Keratinocyte (primary cell): ENCODE measurements at regions not wholly inside any gene's neighbourhood (a gene's known extent, or its start where the extent isn't known, plus 50 kb on each side); places are given as distances from the start of the nearest gene placed in this dataset.
"Not testable (repeated sequence)": the region's sequence is repeated elsewhere in the genome, so short reads cannot be mapped to it uniquely, and the experiment has no call there.

Source experiments
- DNase-seq: peaks from one replicate; pipeline ENCODE4 v3.0.0-alpha.2; 2011; ENCODE audit warnings: low read depth, missing footprints, low spot score
- FAIRE-seq: peaks from 2 replicates; lab custom pipeline; 2011; peaks lifted over from hg19 to GRCh38; lab: Jason Lieb, UNC
- H2AFZ ChIP-seq: 2 replicates; pipeline ENCODE4 v1.6.0; 2012; ENCODE audit warnings: low read length, control low read depth, inconsistent platforms; ENCODE audit not compliant: control insufficient read depth
- H3K27ac ChIP-seq: 2 replicates; pipeline ENCODE4 v1.5.1; 2011; ENCODE audit warnings: low read length; ENCODE audit not compliant: control insufficient read depth, insufficient read depth
- H3K27me3 ChIP-seq: 3 replicates; pipeline ENCODE4 v1.6.0; 2011; ENCODE audit warnings: low read length; ENCODE audit not compliant: control insufficient read depth, insufficient read depth; ENCODE audit errors: extremely low read depth
- H3K36me3 ChIP-seq, 2 experiments: 2 replicates in 1 of 2; 3 replicates in 1 of 2; pipeline ENCODE4 v1.5.1; 2011; ENCODE audit warnings: low read length in 2 of 2, mild to moderate bottlenecking in 1 of 2; ENCODE audit not compliant: control insufficient read depth in 2 of 2, insufficient read depth in 2 of 2; ENCODE audit errors: extremely low read depth in 1 of 2
- H3K4me1 ChIP-seq: 3 replicates; pipeline ENCODE4 v1.5.1; 2011; ENCODE audit warnings: low read length; ENCODE audit not compliant: control insufficient read depth, insufficient read depth; ENCODE audit errors: extremely low read depth
- H3K4me2 ChIP-seq: 3 replicates; pipeline ENCODE4 v1.6.0; 2011; ENCODE audit warnings: low read depth, low read length; ENCODE audit not compliant: control insufficient read depth, insufficient read depth; ENCODE audit errors: extremely low read depth
- H3K4me3 ChIP-seq, 3 experiments: fragments of 200-600 bp in 1 of 3; sonication (generic) in 1 of 3; 2 replicates in 2 of 3; 3 replicates in 1 of 3; pipeline ENCODE4 v1.5.1; 2011 to 2016; ENCODE audit warnings: low read length in 3 of 3, mild to moderate bottlenecking in 3 of 3, control low read depth in 2 of 3, inconsistent platforms in 1 of 3, low read depth in 1 of 3, mixed read lengths in 1 of 3, mixed run types in 1 of 3, moderate library complexity in 1 of 3; ENCODE audit not compliant: control insufficient read depth in 2 of 3, insufficient read depth in 2 of 3; ENCODE audit errors: extremely low read depth in 1 of 3
- H3K79me2 ChIP-seq: 2 replicates; pipeline ENCODE4 v1.6.0; 2012; ENCODE audit warnings: low read length; ENCODE audit not compliant: control insufficient read depth, insufficient read depth
- H3K9ac ChIP-seq: 3 replicates; pipeline ENCODE4 v1.6.0; 2011; ENCODE audit warnings: low read length; ENCODE audit not compliant: control insufficient read depth, insufficient read depth; ENCODE audit errors: extremely low read depth
- H3K9me1 ChIP-seq: 3 replicates; pipeline ENCODE4 v1.6.0; 2011; ENCODE audit warnings: low read length; ENCODE audit not compliant: control insufficient read depth, insufficient read depth; ENCODE audit errors: extremely low read depth
- H3K9me3 ChIP-seq: 2 replicates; pipeline ENCODE4 v1.5.1; 2012; ENCODE audit warnings: low read depth, low read length; ENCODE audit not compliant: control insufficient read depth
- H4K20me1 ChIP-seq: 3 replicates; pipeline ENCODE4 v1.6.0; 2011; ENCODE audit warnings: low read length; ENCODE audit not compliant: control insufficient read depth, insufficient read depth; ENCODE audit errors: extremely low read depth
- CTCF ChIP-seq, 3 experiments: IDR thresholded peaks in 1 of 3; conservative IDR thresholded peaks in 1 of 3; optimal IDR thresholded peaks in 1 of 3; 2 replicates in 2 of 3; 3 replicates in 1 of 3; pipeline versions ENCODE3 to v1.5.1; 2011; ENCODE audit warnings: low read length in 3 of 3, mild to moderate bottlenecking in 3 of 3, moderate library complexity in 2 of 3, control low read depth in 1 of 3, inconsistent platforms in 1 of 3; ENCODE audit not compliant: insufficient read depth in 2 of 3; ENCODE audit errors: extremely low read depth in 1 of 3
- EZH2 ChIP-seq: IDR thresholded peaks from one replicate; pipeline ENCODE4 v1.6.1; 2012; ENCODE audit warnings: inconsistent platforms, mild to moderate bottlenecking, low read length, moderate library complexity
- dilution Hi-C: fragments of 300-500 bp; cut with MboI; formaldehyde crosslinking; loops from one replicate; pipeline ENCODE4 v1.7.0; 2020; ENCODE audit warnings: low sequenced_read_pairs; ENCODE audit not compliant: extremely low pct_ligation_motif_present

- H2AFZ ChIP-seq = no peak overlapping the region
- H3K9me3 ChIP-seq = no peaks in the 10 kb centered on the region
- no peak overlapping the region for H3K4me2 ChIP-seq
- no peaks in the 10 kb centered on the region for H3K4me1 ChIP-seq
- no peak for DNase-seq
- H3K36me3 ChIP-seq = no peaks in the 10 kb centered on the region
- no peak overlapping the region for H3K4me3 ChIP-seq
- no peak overlapping the region for H3K27ac ChIP-seq
- no peak for FAIRE-seq
- no peak overlapping the region for H3K9ac ChIP-seq
- TF ChIP-seq EZH2 (no peak), CTCF (optimal IDR thresholded peaks at IDR 0.05 in 1 of 3, IDR thresholded peaks at IDR 0.05 in 1 of 3, conservative IDR thresholded peaks at IDR 0.05 in 1 of 3; ENCODE audit: extremely low read depth in 1 of 3, insufficient read depth in 2 of 3, low read length in 3 of 3) (no peak)
- dilution Hi-C loops = no loop called here
- H3K27me3 ChIP-seq = no peaks in the 10 kb centered on the region
- H3K9me1 ChIP-seq = no peaks in the 10 kb centered on the region
- no peaks in the 10 kb centered on the region for H3K79me2 ChIP-seq
- no peaks in the 10 kb centered on the region for H4K20me1 ChIP-seq
These were observed 83.6 kb downstream of the ATOH1 start for GRCh38 chr4:93912146-93912545.

- Histone ChIP-seq H3K4me3 (no peak overlapping the region), H2AFZ (no peak overlapping the region), H3K9ac (no peak overlapping the region), H3K4me1 (no peaks in the 10 kb centered on the region), H3K9me1 (no peaks in the 10 kb centered on the region), H3K4me2 (no peak overlapping the region), H3K79me2 (no peaks in the 10 kb centered on the region), H4K20me1 (no peaks in the 10 kb centered on the region), H3K27ac (no peak overlapping the region), H3K27me3 (no peaks in the 10 kb centered on the region), H3K9me3 (no peaks in the 10 kb centered on the region), H3K36me3 (no peaks in the 10 kb centered on the region)
- dilution Hi-C loops = no loop called here
- FAIRE-seq (no peak), DNase-seq (no peak)
- TF ChIP-seq EZH2 (no peak), CTCF (optimal IDR thresholded peaks at IDR 0.05 in 1 of 3, IDR thresholded peaks at IDR 0.05 in 1 of 3, conservative IDR thresholded peaks at IDR 0.05 in 1 of 3; ENCODE audit: extremely low read depth in 1 of 3, insufficient read depth in 2 of 3, low read length in 3 of 3) (no peak)
These were observed 90.3 kb downstream of the ATOH1 start for GRCh38 chr4:93918856-93919255.

- H3K9ac ChIP-seq, H3K4me3 ChIP-seq, H3K79me2 ChIP-seq, H3K27me3 ChIP-seq, H3K36me3 ChIP-seq, H4K20me1 ChIP-seq, H2AFZ ChIP-seq, H3K4me2 ChIP-seq, H3K27ac ChIP-seq, FAIRE-seq, dilution Hi-C loops, H3K9me1 ChIP-seq, H3K4me1 ChIP-seq, DNase-seq, H3K9me3 ChIP-seq: not testable (repeated sequence)
These were observed 95.0 kb downstream of the ATOH1 start for GRCh38 chr4:93923570-93923969.
